PFSK-1 (cell line): ENCODE measurements at regions not wholly inside any gene's neighbourhood (a gene's known extent, or its start where the extent isn't known, plus 50 kb on each side); places are given as distances from the start of the nearest gene placed in this dataset.

Experiments used
- POLR2AphosphoS5 ChIP-seq: IDR thresholded peaks from 2 replicates; pipeline ENCODE4 v1.6.1; 2012; ENCODE audit warnings: low read depth, mild to moderate bottlenecking, control low read depth, low read length, moderate library complexity
- SIN3A ChIP-seq: IDR thresholded peaks from 2 replicates; pipeline ENCODE4 v1.6.1; 2012; ENCODE audit warnings: mild to moderate bottlenecking, low read length, moderate library complexity, borderline replicate concordance; ENCODE audit not compliant: insufficient read depth
- TAF1 ChIP-seq: IDR thresholded peaks from 2 replicates; pipeline ENCODE4 v1.6.1; 2012; ENCODE audit warnings: low read length, control low read depth, borderline replicate concordance; ENCODE audit not compliant: insufficient read depth
- TF ChIP-seq, protein P1 (sequence below), 2 experiments: IDR thresholded peaks; 2 replicates each; pipeline versions ENCODE4 v1.6.1 to v1.8.0; 2011 to 2012; ENCODE audit warnings: low read depth in 2 of 2, low read length in 2 of 2, control low read depth in 1 of 2, inconsistent platforms in 1 of 2, mild to moderate bottlenecking in 1 of 2, moderate library complexity in 1 of 2; ENCODE audit not compliant: insufficient read depth in 1 of 2

DNA sequence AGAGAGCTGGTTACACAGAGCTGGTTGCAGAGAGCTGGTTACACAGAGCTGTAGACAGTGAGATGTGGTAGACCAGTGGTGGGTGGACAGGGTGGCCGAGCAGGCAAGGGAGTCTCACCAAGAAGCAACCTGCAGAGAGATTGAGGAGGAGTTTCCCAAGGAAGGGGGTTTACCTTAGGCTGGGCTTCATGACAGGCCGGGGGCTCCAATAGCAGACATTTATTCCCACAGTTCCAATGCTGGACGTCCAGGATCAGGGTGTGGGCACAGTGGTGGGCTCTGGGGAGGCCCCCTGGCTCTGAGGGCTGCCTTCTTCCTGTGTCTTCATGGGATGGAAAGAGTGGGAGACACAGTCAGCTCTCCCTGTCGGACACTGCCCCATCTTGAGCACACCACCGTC is 386.9 kb upstream of the IRX4 start:
- TF ChIP-seq POLR2AphosphoS5 (no peak), SIN3A (no peak), TAF1 (no peak)
- TF ChIP-seq, protein P1, sequence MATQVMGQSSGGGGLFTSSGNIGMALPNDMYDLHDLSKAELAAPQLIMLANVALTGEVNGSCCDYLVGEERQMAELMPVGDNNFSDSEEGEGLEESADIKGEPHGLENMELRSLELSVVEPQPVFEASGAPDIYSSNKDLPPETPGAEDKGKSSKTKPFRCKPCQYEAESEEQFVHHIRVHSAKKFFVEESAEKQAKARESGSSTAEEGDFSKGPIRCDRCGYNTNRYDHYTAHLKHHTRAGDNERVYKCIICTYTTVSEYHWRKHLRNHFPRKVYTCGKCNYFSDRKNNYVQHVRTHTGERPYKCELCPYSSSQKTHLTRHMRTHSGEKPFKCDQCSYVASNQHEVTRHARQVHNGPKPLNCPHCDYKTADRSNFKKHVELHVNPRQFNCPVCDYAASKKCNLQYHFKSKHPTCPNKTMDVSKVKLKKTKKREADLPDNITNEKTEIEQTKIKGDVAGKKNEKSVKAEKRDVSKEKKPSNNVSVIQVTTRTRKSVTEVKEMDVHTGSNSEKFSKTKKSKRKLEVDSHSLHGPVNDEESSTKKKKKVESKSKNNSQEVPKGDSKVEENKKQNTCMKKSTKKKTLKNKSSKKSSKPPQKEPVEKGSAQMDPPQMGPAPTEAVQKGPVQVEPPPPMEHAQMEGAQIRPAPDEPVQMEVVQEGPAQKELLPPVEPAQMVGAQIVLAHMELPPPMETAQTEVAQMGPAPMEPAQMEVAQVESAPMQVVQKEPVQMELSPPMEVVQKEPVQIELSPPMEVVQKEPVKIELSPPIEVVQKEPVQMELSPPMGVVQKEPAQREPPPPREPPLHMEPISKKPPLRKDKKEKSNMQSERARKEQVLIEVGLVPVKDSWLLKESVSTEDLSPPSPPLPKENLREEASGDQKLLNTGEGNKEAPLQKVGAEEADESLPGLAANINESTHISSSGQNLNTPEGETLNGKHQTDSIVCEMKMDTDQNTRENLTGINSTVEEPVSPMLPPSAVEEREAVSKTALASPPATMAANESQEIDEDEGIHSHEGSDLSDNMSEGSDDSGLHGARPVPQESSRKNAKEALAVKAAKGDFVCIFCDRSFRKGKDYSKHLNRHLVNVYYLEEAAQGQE (IDR thresholded peaks at IDR 0.05; ENCODE audit: insufficient read depth in 1 of 2, low read depth in 2 of 2, low read length in 2 of 2), result no peak
